GOT3 (cell line): ENCODE measurements at regions not wholly inside any gene's neighbourhood (a gene's known extent, or its start where the extent isn't known, plus 50 kb on each side); places are given as distances from the start of the nearest gene placed in this dataset.
"Not testable (repeated sequence)": the region's sequence is repeated elsewhere in the genome, so short reads cannot be mapped to it uniquely, and the experiment has no call there.

Experiments used
- DNase-seq: peaks from one replicate; lab custom pipeline; 2025; ENCODE audit warnings: mixed read lengths; lab: John Stamatoyannopoulos, UW

GRCh38 chr16:63130942-63131341 lies 1094.7 kb upstream of the CDH8 start:
- DNase-seq: no peak

- no peak for DNase-seq
Observed at GRCh38 chr16:63129411-63130125, 1093.3 kb upstream of the CDH8 start.

GRCh38 chr16:63119905-63120304 lies 1083.7 kb upstream of the CDH8 start:
- DNase-seq: not testable (repeated sequence)

GRCh38 chr16:63100082-63100481 lies 1063.8 kb upstream of the CDH8 start:
- DNase-seq: no peak

- DNase-seq: no peak
Observed at GRCh38 chr16:63096857-63097256, 1060.6 kb upstream of the CDH8 start.

GRCh38 chr16:63092736-63093135 lies 1056.5 kb upstream of the CDH8 start:
- no peak for DNase-seq

- no peak for DNase-seq
Observed at GRCh38 chr16:63082101-63082500, 1045.9 kb upstream of the CDH8 start.

GRCh38 chr16:63080746-63081145 lies 1044.5 kb upstream of the CDH8 start:
- no peak for DNase-seq

GRCh38 chr16:63069047-63069446 lies 1032.8 kb upstream of the CDH8 start:
- DNase-seq: no peak

GRCh38 chr16:63067141-63067540 lies 1030.9 kb upstream of the CDH8 start:
- no peak for DNase-seq

GRCh38 chr16:63066552-63066951 lies 1030.3 kb upstream of the CDH8 start:
- DNase-seq: no peak

- DNase-seq: no peak
Observed at GRCh38 chr16:63061319-63061718, 1025.1 kb upstream of the CDH8 start.

- no peak for DNase-seq
Observed at GRCh38 chr16:63059676-63060075, 1023.4 kb upstream of the CDH8 start.

- DNase-seq: no peak
Observed at GRCh38 chr16:63057341-63057740, 1021.1 kb upstream of the CDH8 start.

- no peak for DNase-seq
Observed at GRCh38 chr16:63050391-63050790, 1014.2 kb upstream of the CDH8 start.

GRCh38 chr16:63038397-63039106 lies 1002.3 kb upstream of the CDH8 start:
- DNase-seq: no peak

GRCh38 chr16:63037761-63038396 lies 1001.6 kb upstream of the CDH8 start:
- DNase-seq: no peak

GRCh38 chr16:63018581-63019223 lies 982.5 kb upstream of the CDH8 start:
- no peak for DNase-seq

GRCh38 chr16:63008688-63009087 lies 972.5 kb upstream of the CDH8 start:
- no peak for DNase-seq

- no peak for DNase-seq
Observed at GRCh38 chr16:63005356-63005755, 969.1 kb upstream of the CDH8 start.

- no peak for DNase-seq
Observed at GRCh38 chr16:62989480-62989879, 953.2 kb upstream of the CDH8 start.

GRCh38 chr16:62985722-62986121 lies 949.5 kb upstream of the CDH8 start:
- no peak for DNase-seq

- DNase-seq: no peak
Observed at GRCh38 chr16:62978451-62978850, 942.2 kb upstream of the CDH8 start.
